ACC112 (cell line): ENCODE measurements at regions not wholly inside any gene's neighbourhood (a gene's known extent, or its start where the extent isn't known, plus 50 kb on each side); places are given as distances from the start of the nearest gene placed in this dataset.

Experiments used
- H2AFZ ChIP-seq: fragments of 200-600 bp; sonication (generic); one replicate; pipeline ENCODE4 v1.6.0; 2017; ENCODE audit warnings: antibody characterized with exemption, low read length; ENCODE audit not compliant: unreplicated experiment
- H3K27ac ChIP-seq: fragments of 200-600 bp; sonication (generic); 2 replicates; pipeline ENCODE4 v1.5.1; 2014; ENCODE audit warnings: low read depth, mild to moderate bottlenecking, antibody characterized with exemption, low read length, moderate library complexity
- H3K27me3 ChIP-seq: fragments of 200-600 bp; sonication (generic); 2 replicates; pipeline ENCODE4 v1.6.1; 2014; ENCODE audit warnings: mild to moderate bottlenecking, antibody characterized with exemption, low read length, moderate library complexity, mixed read lengths; ENCODE audit not compliant: insufficient read depth
- H3K36me3 ChIP-seq: fragments of 200-600 bp; sonication (generic); 2 replicates; pipeline ENCODE4 v1.6.1; 2016; ENCODE audit warnings: mild to moderate bottlenecking, antibody characterized with exemption, low read length, moderate library complexity, mixed read lengths; ENCODE audit not compliant: insufficient read depth
- H3K4me1 ChIP-seq: fragments of 200-600 bp; sonication (generic); one replicate; pipeline ENCODE4 v1.6.1; 2016; ENCODE audit warnings: low read length, mixed read lengths; ENCODE audit not compliant: insufficient read depth, unreplicated experiment, control insufficient read depth
- H3K4me3 ChIP-seq: fragments of 200-600 bp; sonication (generic); 2 replicates; pipeline ENCODE4 v1.5.1; 2014; ENCODE audit warnings: mild to moderate bottlenecking, low read depth, low read length
- H3K79me2 ChIP-seq: fragments of 200-600 bp; sonication (generic); one replicate; pipeline ENCODE4 v1.6.0; 2016; ENCODE audit warnings: low read length; ENCODE audit not compliant: control insufficient read depth, unreplicated experiment, insufficient read depth

DNA sequence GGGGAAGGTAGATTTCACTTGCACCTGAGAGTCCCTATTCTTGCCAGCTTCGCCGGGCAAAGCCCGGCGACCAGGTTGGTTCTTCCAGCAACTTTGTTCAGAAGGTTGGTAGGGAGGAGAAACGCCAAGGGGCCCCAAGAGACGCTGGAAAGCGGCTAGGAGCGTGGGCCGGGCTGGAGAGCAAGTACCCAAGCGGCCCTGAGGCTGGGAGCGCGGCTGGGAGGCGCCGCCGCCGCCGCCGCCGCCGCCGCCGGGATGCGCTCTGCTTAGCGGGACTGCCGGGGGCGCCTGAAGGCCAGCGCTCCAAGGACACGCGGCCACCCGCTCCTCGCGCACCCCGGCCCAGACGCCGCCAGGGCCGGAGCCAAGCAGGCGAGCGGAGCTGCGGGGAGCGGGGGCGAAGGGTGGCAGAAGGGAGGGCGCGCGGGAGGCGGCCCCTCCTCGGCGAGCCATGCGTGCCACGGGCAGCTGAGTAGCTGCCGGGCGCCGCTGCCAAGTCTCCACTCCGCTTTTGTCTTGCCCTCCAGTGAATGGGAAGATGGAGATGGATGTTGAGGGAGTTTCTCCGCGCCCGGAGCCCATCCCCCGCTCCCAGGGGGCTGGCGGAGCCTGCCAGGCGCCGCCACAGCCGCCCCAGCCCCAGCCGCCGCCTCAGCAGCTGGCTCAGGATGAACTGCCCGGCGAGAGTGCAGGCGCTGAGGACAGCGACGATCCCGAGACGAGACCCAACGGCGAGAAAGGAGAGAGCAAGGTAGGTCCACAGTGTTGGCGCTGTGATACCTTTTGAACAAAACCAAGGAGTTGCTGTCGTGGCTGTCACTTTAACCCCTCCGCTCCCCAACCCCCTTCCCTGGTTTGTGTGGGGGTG, 227.4 kb upstream of the AZI2 start:
- peaks cover 82% of the 10 kb centered on the region for H3K27me3 ChIP-seq
- peaks cover 6% of the 10 kb centered on the region for H3K4me1 ChIP-seq
- no peaks in the 10 kb centered on the region for H3K36me3 ChIP-seq
- H3K27ac ChIP-seq = no peak overlapping the region
- no peaks in the 10 kb centered on the region for H3K79me2 ChIP-seq
- no peak overlapping the region for H2AFZ ChIP-seq
- H3K4me3 ChIP-seq = peak overlapping the region; percentile 71

DNA sequence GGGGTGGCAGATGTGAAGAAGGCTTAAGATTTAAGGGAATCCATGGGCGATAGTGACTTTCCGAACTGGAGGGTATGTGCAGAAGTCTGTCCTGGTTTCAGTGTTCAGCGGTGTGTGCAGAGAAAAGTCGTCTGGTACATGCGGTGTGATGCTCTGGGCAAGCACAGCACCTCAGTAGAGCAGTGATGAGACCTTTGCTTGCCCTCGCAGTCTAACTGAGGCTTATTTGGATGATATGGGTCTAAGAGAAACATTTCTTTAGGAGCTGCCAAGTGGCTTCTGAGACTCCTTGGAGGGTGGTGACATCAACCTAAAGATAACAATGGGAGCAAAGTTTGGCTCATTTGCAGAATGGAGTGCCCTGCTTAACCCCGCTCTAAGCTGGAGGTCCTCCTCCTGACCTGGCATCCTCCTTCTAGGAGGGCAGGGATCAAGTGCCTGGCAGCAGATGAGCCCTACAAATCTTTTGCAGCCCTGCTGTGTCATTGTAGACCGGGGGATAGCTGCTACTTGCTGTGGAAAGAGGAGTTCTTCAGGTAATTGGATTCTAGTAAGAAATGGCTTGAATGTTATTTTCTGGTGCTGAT, 228.1 kb upstream of the AZI2 start:
- H3K4me1 ChIP-seq = peaks cover 6% of the 10 kb centered on the region
- peaks cover 86% of the 10 kb centered on the region for H3K27me3 ChIP-seq
- no peak overlapping the region for H3K27ac ChIP-seq
- H3K79me2 ChIP-seq = no peaks in the 10 kb centered on the region
- peak overlapping the region; percentile 71 for H3K4me3 ChIP-seq
- H3K36me3 ChIP-seq = no peaks in the 10 kb centered on the region
- no peak overlapping the region for H2AFZ ChIP-seq

DNA sequence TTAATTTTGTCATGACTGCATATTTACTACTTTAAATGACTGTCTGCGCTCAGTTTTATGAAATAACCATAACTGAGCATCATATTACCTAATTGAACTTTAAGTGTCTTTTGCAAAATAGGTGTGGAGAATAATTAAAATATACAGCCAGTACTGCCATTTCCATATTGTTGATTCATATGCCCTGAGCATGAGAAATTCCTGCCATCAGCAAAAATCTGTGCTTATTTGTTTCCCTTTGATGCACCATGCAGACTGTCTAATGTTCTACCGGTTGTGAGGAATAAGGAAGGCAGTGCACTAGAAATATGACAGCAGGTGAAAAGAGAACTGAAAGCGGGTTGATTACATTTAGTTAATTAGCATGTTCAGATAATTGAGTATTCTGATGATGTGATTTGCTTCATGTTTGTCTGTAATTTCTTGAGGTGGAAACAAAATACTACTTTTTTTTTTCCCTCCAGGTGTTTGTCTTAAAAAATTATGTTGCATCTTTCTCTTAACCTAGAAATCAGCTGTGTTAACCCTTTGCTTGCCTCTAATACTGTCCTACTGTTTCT, 229.4 kb upstream of the AZI2 start:
- Histone ChIP-seq H3K79me2 (no peaks in the 10 kb centered on the region), H2AFZ (no peak overlapping the region), H3K27ac (no peak overlapping the region), H3K4me1 (peaks cover 6% of the 10 kb centered on the region), H3K36me3 (no peaks in the 10 kb centered on the region), H3K27me3 (peaks cover 87% of the 10 kb centered on the region), H3K4me3 (no peak overlapping the region)

DNA sequence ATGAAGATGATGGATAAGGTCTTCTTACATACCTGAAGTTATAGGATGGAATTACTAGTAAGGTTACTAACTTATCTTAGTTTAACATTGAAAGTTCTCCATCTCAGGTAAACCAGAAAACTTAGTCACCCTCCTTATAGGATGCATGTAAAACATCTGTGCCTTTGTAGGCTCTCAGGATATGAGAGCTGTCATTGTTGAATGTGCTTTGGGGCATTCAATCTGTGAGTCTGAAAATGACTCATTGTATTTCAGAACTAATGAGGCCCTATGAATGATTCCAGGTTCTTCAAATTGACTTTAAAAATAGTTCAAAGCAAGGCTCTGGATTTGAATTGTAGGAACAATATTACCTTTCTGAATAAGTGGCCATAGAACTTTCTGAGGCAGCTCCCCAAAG, 237.7 kb upstream of the AZI2 start:
- no peaks in the 10 kb centered on the region for H3K36me3 ChIP-seq
- peaks cover 11% of the 10 kb centered on the region for H3K27me3 ChIP-seq
- H2AFZ ChIP-seq = no peak overlapping the region
- no peak overlapping the region for H3K4me3 ChIP-seq
- H3K79me2 ChIP-seq = no peaks in the 10 kb centered on the region
- no peak overlapping the region for H3K27ac ChIP-seq
- no peaks in the 10 kb centered on the region for H3K4me1 ChIP-seq

DNA sequence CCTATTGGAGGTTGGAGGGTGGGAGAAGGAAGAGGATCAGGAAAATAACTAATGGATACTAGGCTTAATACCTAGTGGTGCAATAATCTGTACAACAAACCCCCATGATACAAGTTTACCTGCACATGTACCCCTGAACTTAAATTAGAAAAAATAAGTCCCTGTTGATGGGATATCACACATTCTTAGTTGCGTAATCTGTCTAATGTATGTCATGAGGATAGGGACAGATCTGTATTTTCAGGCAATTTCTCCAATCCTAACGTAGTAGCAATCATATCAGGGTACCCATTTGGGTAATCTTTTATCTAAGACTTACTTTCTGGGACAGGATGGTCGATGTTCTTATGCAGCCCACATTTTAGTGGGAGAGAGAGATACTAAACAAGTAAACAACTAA, 239.1 kb upstream of the AZI2 start:
- no peak overlapping the region for H2AFZ ChIP-seq
- H3K79me2 ChIP-seq = no peaks in the 10 kb centered on the region
- no peak overlapping the region for H3K27ac ChIP-seq
- H3K4me3 ChIP-seq = no peak overlapping the region
- H3K27me3 ChIP-seq = peaks cover 6% of the 10 kb centered on the region; the same call in 1 of the 2 replicates
- H3K4me1 ChIP-seq = no peaks in the 10 kb centered on the region
- no peaks in the 10 kb centered on the region for H3K36me3 ChIP-seq

DNA sequence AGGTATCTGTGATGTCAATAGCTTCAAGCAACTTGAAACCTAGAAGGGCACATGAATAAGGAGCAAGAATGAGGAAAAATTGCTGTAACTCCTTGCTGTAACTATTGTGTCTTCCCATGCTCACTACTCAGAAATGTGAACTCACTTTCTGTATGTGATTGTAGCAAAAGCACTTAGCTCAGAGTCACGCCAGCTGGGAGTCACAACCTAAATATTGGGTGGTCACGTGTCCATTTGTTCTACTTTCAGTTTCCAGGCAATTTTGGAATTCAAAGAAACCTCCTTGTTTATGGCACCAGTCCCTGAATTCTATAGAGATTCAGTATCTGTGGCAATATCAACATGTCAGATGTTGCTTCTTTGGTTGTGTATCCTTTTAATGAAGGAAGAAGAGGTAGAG, 241.6 kb upstream of the AZI2 start:
- Histone ChIP-seq H3K4me3 (peak overlapping the region; percentile 12), H3K27ac (no peak overlapping the region), H3K27me3 (peaks cover 6% of the 10 kb centered on the region; the same call in 1 of the 2 replicates), H2AFZ (no peak overlapping the region), H3K36me3 (no peaks in the 10 kb centered on the region), H3K4me1 (no peaks in the 10 kb centered on the region), H3K79me2 (no peaks in the 10 kb centered on the region)

DNA sequence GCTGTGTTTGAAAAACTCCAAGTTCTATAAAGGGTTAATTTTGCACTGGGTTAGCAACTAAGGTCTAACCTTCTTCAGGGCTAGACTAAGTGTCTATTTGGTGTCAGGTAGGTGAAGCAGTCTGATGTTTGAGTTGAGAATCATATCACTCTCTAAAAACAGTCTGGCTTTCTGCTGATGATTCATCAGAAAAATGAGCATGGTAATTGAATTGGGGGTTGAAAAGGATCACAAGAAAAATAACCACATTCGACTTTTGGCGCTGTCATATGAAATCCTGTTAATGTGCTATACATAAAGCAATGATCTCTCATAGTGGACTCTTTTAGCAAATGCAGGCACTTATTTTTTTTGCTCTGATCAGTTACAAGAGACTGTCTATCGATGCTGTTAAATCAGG, 242.2 kb upstream of the AZI2 start:
- Histone ChIP-seq H3K27ac (no peak overlapping the region), H2AFZ (no peak overlapping the region), H3K79me2 (no peaks in the 10 kb centered on the region), H3K4me1 (no peaks in the 10 kb centered on the region), H3K27me3 (peaks cover 6% of the 10 kb centered on the region; the same call in 1 of the 2 replicates), H3K4me3 (peak overlapping the region; percentile 12), H3K36me3 (no peaks in the 10 kb centered on the region)

DNA sequence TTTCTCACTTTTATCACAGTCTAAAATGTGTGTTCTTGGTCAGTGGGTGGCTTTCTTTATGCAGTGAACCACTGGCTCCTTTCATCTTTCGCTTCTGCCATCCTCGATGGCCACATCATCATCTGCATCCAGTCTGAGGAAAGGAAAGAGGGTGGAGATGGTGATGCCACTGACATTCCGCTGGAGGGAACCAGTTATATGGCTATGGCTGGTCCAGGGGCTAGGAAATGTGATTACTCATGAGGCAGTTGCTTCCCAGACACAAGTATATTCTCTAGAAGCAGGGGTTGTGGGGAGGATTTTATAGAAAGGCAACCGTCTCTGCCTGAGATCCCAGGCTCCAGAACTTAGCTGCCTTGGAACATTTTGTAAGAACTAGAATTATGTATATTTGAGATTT, 246.7 kb upstream of the AZI2 start:
- H3K27ac ChIP-seq = no peak overlapping the region
- no peak overlapping the region for H3K4me3 ChIP-seq

DNA sequence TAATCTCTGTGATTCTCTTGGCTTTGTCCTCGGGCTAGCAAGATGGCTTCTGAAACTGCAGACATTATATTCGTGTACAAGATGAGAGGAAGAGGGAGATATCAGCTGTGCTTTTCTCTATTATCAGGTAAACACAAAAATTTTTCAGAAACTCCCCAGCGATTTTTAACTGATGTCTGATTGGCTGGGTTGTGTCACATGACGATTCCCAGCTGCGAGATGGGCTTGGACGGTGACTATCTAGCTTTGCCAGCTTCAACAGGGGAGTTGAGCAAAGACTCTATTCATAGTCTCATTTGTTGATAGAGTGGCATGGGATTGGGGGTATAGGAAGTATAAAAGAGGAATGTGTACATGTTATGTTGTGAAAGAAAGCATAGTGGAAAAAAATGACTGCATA, 248.8 kb upstream of the AZI2 start:
- no peaks in the 10 kb centered on the region; the same call in 1 of the 2 replicates for H3K27me3 ChIP-seq
- no peak overlapping the region for H3K27ac ChIP-seq
- H3K36me3 ChIP-seq = no peaks in the 10 kb centered on the region
- no peaks in the 10 kb centered on the region for H3K4me1 ChIP-seq
- no peak overlapping the region for H2AFZ ChIP-seq
- no peak overlapping the region for H3K4me3 ChIP-seq
- no peaks in the 10 kb centered on the region for H3K79me2 ChIP-seq

More for the DNA sequence above, 246.7 kb upstream of the AZI2 start:
- Histone ChIP-seq H3K36me3 (no peaks in the 10 kb centered on the region), H2AFZ (no peak overlapping the region), H3K27me3 (no peaks in the 10 kb centered on the region; the same call in 1 of the 2 replicates), H3K79me2 (no peaks in the 10 kb centered on the region), H3K4me1 (no peaks in the 10 kb centered on the region)

DNA sequence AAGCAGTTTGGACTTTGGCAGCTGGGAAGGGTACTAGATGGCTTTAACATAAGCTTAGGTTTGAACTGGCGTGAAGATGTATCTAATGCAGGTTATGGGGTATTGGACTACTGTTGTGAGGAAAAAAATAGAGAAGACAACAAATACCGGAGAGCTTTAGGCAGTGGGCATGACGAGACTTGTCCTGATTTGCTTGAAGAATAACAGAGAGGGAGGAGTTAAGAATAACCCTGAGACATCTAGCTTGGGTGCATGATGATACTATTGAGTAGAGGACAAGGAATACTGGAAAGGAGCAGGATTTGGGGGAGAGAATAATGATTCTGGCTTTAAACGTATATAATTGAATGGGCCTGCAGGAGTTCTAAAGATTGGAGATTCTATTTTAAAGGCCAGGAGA, 249.5 kb upstream of the AZI2 start:
- Histone ChIP-seq H2AFZ (no peak overlapping the region), H3K36me3 (no peaks in the 10 kb centered on the region), H3K27me3 (no peaks in the 10 kb centered on the region; the same call in 1 of the 2 replicates), H3K79me2 (no peaks in the 10 kb centered on the region), H3K27ac (no peak overlapping the region), H3K4me3 (no peak overlapping the region), H3K4me1 (no peaks in the 10 kb centered on the region)
